GM21576 (cell line): ENCODE measurements at regions not wholly inside any gene's neighbourhood (a gene's known extent, or its start where the extent isn't known, plus 50 kb on each side); places are given as distances from the start of the nearest gene placed in this dataset.
"Not testable (repeated sequence)": the region's sequence is repeated elsewhere in the genome, so short reads cannot be mapped to it uniquely, and the experiment has no call there.

Experiments
- ATAC-seq: cut with Tn5 transposase; IDR thresholded peaks from one replicate; pipeline ENCODE4 v1.9.1; 2021; ENCODE audit warnings: mild to moderate bottlenecking, moderate library complexity; ENCODE audit not compliant: unreplicated experiment

GRCh38 chr2:186354160-186354559 is 131.9 kb upstream of the ZC3H15 start:
- ATAC-seq: not testable (repeated sequence)

GRCh38 chr2:186365406-186365805 is 120.7 kb upstream of the ZC3H15 start:
- ATAC-seq: no peak

GRCh38 chr2:186379052-186379451 is 107.0 kb upstream of the ZC3H15 start:
- ATAC-seq: no peak

GRCh38 chr2:186380805-186381204 is 105.3 kb upstream of the ZC3H15 start:
- no peak for ATAC-seq

- no peak for ATAC-seq
These were observed 104.5 kb upstream of the ZC3H15 start for GRCh38 chr2:186381573-186381972.

- no peak for ATAC-seq
These were observed 103.1 kb upstream of the ZC3H15 start for GRCh38 chr2:186382932-186383331.

- ATAC-seq: no peak
These were observed 101.8 kb upstream of the ZC3H15 start for GRCh38 chr2:186384226-186384625.

- ATAC-seq: not testable (repeated sequence)
These were observed 100.3 kb upstream of the ZC3H15 start for GRCh38 chr2:186385638-186386201.

GRCh38 chr2:186399082-186399644 is 86.9 kb upstream of the ZC3H15 start:
- ATAC-seq: peak; percentile 99

GRCh38 chr2:186405842-186406241 is 80.2 kb upstream of the ZC3H15 start:
- ATAC-seq: no peak

- no peak for ATAC-seq
These were observed 78.4 kb upstream of the ZC3H15 start for GRCh38 chr2:186407611-186408010.

GRCh38 chr2:186410802-186411201 is 75.3 kb upstream of the ZC3H15 start:
- ATAC-seq: no peak

GRCh38 chr2:186422226-186422625 is 63.8 kb upstream of the ZC3H15 start:
- no peak for ATAC-seq

GRCh38 chr2:186423481-186423880 is 62.6 kb upstream of the ZC3H15 start:
- no peak for ATAC-seq

- ATAC-seq: no peak
These were observed 61.8 kb upstream of the ZC3H15 start for GRCh38 chr2:186424265-186424664.

- ATAC-seq: no peak
These were observed 60.5 kb upstream of the ZC3H15 start for GRCh38 chr2:186425576-186425975.

- ATAC-seq: peak; percentile 92
These were observed 59.7 kb upstream of the ZC3H15 start for GRCh38 chr2:186426153-186427016.

- ATAC-seq: peak; percentile 20
These were observed 59.1 kb upstream of the ZC3H15 start for GRCh38 chr2:186427017-186427350.

GRCh38 chr2:186427970-186428369 is 58.1 kb upstream of the ZC3H15 start:
- no peak for ATAC-seq

GRCh38 chr2:186429104-186429503 is 57.0 kb upstream of the ZC3H15 start:
- ATAC-seq: no peak

GRCh38 chr2:186431306-186431705 is 54.8 kb upstream of the ZC3H15 start:
- ATAC-seq: no peak

GRCh38 chr2:186433040-186433439 is 53.0 kb upstream of the ZC3H15 start:
- ATAC-seq: no peak
